RKO (cell line): ENCODE measurements at regions not wholly inside any gene's neighbourhood (a gene's known extent, or its start where the extent isn't known, plus 50 kb on each side); places are given as distances from the start of the nearest gene placed in this dataset.

Experiments
- DNase-seq: peaks from one replicate; pipeline ENCODE4 v3.0.0-alpha.2; 2016; ENCODE audit warnings: low spot score

DNA sequence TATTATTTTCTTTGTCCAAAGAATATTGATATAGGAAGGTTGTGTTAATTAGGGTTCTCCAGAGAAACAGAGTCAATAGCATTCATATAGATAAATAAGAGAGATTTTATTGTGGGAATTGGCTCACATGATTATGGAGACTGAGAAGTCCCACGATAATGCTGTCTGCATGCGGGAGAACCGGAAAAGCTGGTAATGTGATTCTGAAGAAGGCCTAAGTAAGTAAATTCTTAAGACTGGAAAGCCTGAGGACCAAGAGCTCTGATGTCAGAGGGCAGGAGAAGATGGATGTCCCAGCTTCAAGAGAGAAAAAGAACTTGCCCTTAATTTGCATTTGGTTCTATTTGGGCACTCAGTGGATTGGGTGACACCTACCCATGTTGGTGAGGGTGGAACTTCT, 307.4 kb upstream of the C9orf72 start:
- DNase-seq: no peak

GRCh38 chr9:27888661-27889295, 315.5 kb upstream of the C9orf72 start:
- peak; percentile 31 for DNase-seq

DNA sequence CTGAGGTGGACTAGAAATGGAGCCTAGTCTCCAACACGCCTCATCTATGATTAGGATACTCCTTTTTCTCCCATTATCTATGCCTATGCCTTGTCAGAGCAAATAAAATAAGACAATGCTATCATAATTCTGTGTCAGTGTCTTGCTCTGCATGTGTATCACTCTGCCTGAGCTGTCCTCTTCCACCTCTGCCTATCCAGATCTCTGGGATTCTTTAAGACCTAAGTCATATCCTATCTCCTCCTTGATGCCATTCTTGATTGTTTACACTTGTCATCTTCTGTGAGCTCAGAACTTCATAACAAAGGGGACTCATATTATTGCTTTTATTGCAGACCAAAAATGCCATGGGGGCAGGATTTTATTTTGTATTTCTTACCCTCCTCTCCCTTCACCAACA, 351.2 kb upstream of the C9orf72 start:
- no peak for DNase-seq

DNA sequence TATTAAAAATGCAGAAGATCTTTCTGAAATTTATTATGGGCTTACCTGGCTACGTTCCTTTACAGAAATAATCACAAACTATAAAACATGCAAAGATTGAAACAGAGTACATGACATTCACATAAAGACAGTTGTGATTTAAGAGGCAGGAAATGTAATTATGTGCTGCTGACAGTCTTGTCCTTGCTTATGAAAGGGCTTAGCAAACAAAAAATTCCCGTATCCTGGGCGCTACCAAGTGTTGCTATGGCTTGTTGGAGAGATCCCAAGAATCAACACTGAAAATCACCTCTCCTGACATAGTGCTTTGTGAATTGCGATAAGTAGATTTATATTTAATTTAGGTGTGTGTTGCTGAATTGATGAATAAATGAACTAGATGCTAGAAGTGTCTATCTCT, 352.5 kb upstream of the C9orf72 start:
- DNase-seq: no peak

DNA sequence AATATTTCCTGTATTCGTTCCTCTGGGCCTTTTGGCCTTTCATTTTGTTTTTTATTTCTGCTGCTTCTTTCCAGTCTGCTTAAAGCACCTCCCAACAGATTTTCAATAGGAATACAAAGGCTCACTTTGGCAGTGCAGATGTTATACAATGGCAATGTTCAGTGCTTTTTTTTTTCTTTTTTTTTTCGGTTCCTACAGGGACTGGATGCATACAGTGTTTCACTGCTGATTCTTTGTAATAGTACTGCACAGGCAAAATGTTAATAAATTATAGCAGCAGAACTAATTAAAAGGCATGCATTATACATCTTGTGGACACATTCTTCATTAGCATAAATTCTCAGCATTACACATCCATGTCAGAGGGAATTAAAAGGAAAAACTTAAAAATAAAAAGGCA, 356.6 kb upstream of the C9orf72 start:
- DNase-seq: no peak

- no peak for DNase-seq
Measured at GRCh38 chr9:27933210-27934025, 360.1 kb upstream of the C9orf72 start.

DNA sequence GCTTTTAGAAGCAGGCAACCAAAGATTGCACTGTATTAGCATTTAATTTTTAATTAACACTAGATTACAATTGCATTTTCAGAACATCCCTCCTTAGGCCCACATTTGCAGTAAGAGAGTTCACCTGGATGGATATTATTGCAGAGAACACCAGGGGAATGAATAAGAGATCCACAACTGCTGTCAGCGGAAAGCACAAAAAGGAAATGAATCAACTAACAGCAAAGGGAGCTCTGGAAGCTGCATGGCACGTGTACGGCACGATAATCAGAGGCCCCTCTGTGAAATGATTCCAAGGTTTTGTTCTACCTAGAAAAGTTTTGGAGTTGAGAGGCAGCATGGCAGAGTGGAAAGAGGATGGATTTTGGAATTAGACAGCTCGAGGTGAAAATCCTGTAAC, 361.2 kb upstream of the C9orf72 start:
- DNase-seq: no peak

DNA sequence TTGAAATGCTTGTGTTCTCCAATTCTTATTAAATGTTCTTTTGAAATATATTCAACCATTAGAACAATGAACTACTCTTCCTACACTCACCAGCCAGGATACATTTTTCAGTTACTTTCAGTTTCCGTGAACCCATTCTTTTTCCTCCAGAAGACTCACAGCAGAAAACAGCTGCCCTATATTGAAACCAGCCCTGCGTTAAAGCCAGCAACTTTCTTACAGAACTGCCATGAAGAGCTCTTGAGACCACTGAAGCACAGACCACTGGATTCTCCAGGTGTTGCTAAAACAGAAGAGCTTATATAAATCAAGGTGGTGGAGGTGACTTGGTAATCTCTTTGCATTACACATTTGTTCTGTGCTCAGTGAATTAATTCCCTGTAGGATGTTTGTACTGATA, 365.9 kb upstream of the C9orf72 start:
- DNase-seq: no peak

- DNase-seq: no peak
Measured at GRCh38 chr9:27940535-27940934, 367.3 kb upstream of the C9orf72 start.

DNA sequence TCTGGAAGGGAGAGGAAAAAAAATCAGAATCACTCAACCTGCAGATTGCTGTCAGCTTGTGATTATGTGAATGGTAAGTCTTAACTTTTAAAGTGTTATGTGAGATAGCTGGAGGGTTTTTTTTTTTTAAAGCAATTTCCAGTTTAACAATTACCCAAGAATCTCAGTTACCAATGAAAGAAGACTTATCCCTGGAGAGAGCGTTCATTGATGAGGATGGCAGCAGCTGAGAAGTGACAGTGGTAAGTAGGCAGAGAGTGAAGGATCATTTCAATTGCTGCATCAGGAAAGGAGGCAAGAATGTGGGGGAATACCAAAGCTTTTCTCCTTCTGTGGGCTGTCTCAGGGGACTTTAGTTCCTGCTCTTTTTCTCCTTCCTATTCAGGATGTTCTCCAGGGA, 370.2 kb upstream of the C9orf72 start:
- DNase-seq: no peak

DNA sequence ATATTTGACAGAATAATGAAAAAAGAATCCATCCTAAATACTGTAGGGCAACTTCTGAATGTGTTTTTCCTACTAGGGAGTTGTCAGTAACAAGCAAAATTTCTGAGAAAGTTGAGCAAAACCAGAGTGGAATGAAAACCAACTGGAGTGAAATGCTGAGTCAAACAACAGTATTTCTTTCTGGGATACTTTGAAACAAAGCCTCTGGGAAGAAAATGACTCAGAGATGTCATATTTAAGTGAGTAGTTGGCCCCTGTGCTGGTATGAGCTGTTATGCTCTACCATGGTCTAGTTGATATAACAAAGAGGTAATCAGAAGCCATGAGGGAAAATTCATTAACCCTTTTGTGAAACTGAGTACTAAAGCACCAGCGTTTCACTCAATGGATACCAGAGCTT, 372.1 kb upstream of the C9orf72 start:
- DNase-seq: peak; percentile 40

GRCh38 chr9:27950382-27950781, 377.1 kb upstream of the C9orf72 start:
- DNase-seq: no peak

- DNase-seq: no peak
Measured at GRCh38 chr9:27954858-27955257, 381.6 kb upstream of the C9orf72 start.

- DNase-seq: no peak
Measured at GRCh38 chr9:27963836-27964235, 390.6 kb upstream of the C9orf72 start.

DNA sequence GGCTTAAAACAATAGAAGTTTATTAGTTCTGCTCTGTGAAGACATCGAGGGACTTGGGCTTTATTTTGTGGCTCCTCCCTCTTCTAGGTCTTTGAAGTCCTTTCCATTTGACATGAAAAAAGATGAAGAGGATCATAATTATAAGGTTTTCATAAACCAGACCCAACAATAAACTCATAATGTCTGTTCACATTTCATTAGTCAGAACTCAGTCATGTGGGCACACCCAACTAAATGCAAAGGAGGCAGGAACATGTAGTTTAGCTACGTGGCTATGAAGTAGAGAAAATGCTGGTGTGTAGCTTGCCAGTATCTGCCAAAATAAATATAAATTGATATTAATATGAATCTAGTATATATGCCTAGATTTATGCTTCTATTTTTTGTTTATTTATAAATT, 393.9 kb upstream of the C9orf72 start:
- no peak for DNase-seq

- no peak for DNase-seq
Measured at GRCh38 chr9:27977931-27978330, 404.6 kb upstream of the C9orf72 start.

GRCh38 chr9:27985714-27986113, 412.4 kb upstream of the C9orf72 start:
- DNase-seq: no peak

GRCh38 chr9:27990524-27990923, 417.2 kb upstream of the C9orf72 start:
- DNase-seq: no peak

- no peak for DNase-seq
Measured at GRCh38 chr9:27991221-27991620, 417.9 kb upstream of the C9orf72 start.

- DNase-seq: no peak
Measured at GRCh38 chr9:28001096-28001495, 427.8 kb upstream of the C9orf72 start.

GRCh38 chr9:28004900-28005299, 431.6 kb upstream of the C9orf72 start:
- DNase-seq: no peak

DNA sequence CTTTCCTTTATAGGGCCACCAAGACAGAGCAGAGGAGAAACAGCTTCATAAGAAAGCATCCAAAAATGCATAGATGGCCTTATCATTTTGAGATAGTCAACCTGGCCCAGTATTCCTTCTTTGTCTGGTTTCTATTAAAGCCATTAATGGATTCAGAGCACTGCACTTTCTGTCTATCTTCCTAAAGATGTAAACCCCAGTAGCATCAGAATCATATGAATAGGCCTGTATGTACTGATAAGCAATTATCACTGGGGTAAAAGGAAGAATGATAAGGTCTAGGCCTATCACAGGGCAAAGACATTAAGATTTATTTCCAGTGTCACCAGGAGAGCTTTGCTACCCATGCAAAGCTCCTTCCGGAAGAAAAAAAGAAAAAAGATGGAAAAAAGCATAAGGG, 432.5 kb upstream of the C9orf72 start:
- no peak for DNase-seq

- no peak for DNase-seq
Measured at GRCh38 chr9:28007097-28007817, 434.0 kb upstream of the C9orf72 start.
